ENCODE measurements at regions not wholly inside any gene's neighbourhood (a gene's known extent, or its start where the extent isn't known, plus 50 kb on each side); places are given as distances from the start of the nearest gene placed in this dataset.

- TF ChIP-seq, protein P1, sequence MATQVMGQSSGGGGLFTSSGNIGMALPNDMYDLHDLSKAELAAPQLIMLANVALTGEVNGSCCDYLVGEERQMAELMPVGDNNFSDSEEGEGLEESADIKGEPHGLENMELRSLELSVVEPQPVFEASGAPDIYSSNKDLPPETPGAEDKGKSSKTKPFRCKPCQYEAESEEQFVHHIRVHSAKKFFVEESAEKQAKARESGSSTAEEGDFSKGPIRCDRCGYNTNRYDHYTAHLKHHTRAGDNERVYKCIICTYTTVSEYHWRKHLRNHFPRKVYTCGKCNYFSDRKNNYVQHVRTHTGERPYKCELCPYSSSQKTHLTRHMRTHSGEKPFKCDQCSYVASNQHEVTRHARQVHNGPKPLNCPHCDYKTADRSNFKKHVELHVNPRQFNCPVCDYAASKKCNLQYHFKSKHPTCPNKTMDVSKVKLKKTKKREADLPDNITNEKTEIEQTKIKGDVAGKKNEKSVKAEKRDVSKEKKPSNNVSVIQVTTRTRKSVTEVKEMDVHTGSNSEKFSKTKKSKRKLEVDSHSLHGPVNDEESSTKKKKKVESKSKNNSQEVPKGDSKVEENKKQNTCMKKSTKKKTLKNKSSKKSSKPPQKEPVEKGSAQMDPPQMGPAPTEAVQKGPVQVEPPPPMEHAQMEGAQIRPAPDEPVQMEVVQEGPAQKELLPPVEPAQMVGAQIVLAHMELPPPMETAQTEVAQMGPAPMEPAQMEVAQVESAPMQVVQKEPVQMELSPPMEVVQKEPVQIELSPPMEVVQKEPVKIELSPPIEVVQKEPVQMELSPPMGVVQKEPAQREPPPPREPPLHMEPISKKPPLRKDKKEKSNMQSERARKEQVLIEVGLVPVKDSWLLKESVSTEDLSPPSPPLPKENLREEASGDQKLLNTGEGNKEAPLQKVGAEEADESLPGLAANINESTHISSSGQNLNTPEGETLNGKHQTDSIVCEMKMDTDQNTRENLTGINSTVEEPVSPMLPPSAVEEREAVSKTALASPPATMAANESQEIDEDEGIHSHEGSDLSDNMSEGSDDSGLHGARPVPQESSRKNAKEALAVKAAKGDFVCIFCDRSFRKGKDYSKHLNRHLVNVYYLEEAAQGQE (IDR thresholded peaks at IDR 0.05; ENCODE audit: low read depth): no peak
- TF ChIP-seq TCF12 (IDR thresholded peaks at IDR 0.05; ENCODE audit: low read depth): no peak
- TF ChIP-seq ZBTB7A (IDR thresholded peaks at IDR 0.05; ENCODE audit: low read depth): no peak
- no peak for TF ChIP-seq YY1 (IDR thresholded peaks at IDR 0.05; ENCODE audit: low read depth)
- TF ChIP-seq, protein P2, sequence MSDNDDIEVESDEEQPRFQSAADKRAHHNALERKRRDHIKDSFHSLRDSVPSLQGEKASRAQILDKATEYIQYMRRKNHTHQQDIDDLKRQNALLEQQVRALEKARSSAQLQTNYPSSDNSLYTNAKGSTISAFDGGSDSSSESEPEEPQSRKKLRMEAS (IDR thresholded peaks at IDR 0.05): no peak
- TF ChIP-seq USF1 (IDR thresholded peaks at IDR 0.05): no peak
- no peak for TF ChIP-seq TEAD4 (IDR thresholded peaks at IDR 0.05)
- no peak for TF ChIP-seq EP300 (IDR thresholded peaks at IDR 0.05; ENCODE audit: borderline replicate concordance)
- no peak for TF ChIP-seq RAD21 (IDR thresholded peaks at IDR 0.05; ENCODE audit: low read depth)
- TF ChIP-seq CEBPB (IDR thresholded peaks at IDR 0.05): no peak
- no peak for TF ChIP-seq TAF1 (IDR thresholded peaks at IDR 0.05; ENCODE audit: low read depth)
- TF ChIP-seq CREB1 (IDR thresholded peaks at IDR 0.05; ENCODE audit: low read depth): no peak
- TF ChIP-seq EGR1 (IDR thresholded peaks at IDR 0.05): no peak
Measured at GRCh38 chr15:66648588-66648987, 53.4 kb upstream of the SMAD6 start.

Measured in Ishikawa (cell line).